H9 (cell line): ENCODE measurements at regions not wholly inside any gene's neighbourhood (a gene's known extent, or its start where the extent isn't known, plus 50 kb on each side); places are given as distances from the start of the nearest gene placed in this dataset.

ENCODE experiments used
- DNase-seq: peaks from one replicate; pipeline ENCODE4 v3.0.0-alpha.2; 2017
- H2AFZ ChIP-seq: one replicate; pipeline ENCODE4 v1.6.1; 2013; ENCODE audit warnings: mild to moderate bottlenecking, low read length, control low read depth, moderate library complexity
- H2AK5ac ChIP-seq: 2 replicates; pipeline ENCODE4 v1.6.1; 2013; ENCODE audit warnings: low read length, control low read depth, mixed read lengths; ENCODE audit not compliant: insufficient read length
- H2BK120ac ChIP-seq: one replicate; pipeline ENCODE4 v1.6.1; 2013; ENCODE audit warnings: low read depth, mild to moderate bottlenecking, low read length, control low read depth, inconsistent platforms; ENCODE audit not compliant: poor library complexity, severe bottlenecking
- H2BK12ac ChIP-seq: 2 replicates; pipeline ENCODE4 v1.6.1; 2013; ENCODE audit warnings: low read length, control low read depth, mixed read lengths, low read depth; ENCODE audit not compliant: insufficient read length
- H2BK15ac ChIP-seq: 2 replicates; pipeline ENCODE4 v1.6.1; 2013; ENCODE audit warnings: low read depth, low read length, control low read depth
- H2BK20ac ChIP-seq: one replicate; pipeline ENCODE4 v1.6.1; 2013; ENCODE audit warnings: low read depth, mild to moderate bottlenecking, low read length, control low read depth, inconsistent platforms; ENCODE audit not compliant: poor library complexity, severe bottlenecking
- H2BK5ac ChIP-seq: 2 replicates; pipeline ENCODE4 v1.6.1; 2013; ENCODE audit warnings: low read length, control low read depth, mixed read lengths; ENCODE audit not compliant: insufficient read length
- H3K14ac ChIP-seq: 2 replicates; pipeline ENCODE4 v1.6.1; 2013; ENCODE audit warnings: low read length, control low read depth; ENCODE audit not compliant: insufficient read depth
- H3K18ac ChIP-seq: 2 replicates; pipeline ENCODE4 v1.6.1; 2013; ENCODE audit warnings: low read depth, mild to moderate bottlenecking, mixed read lengths, low read length, control low read depth; ENCODE audit not compliant: insufficient read length
- H3K23ac ChIP-seq: 2 replicates; pipeline ENCODE4 v1.6.1; 2013; ENCODE audit warnings: low read length, control low read depth, mixed read lengths, low read depth; ENCODE audit not compliant: insufficient read length
- H3K23me2 ChIP-seq: 2 replicates; pipeline ENCODE4 v1.6.1; 2013; ENCODE audit warnings: low read depth, mild to moderate bottlenecking, mixed read lengths, low read length, control low read depth; ENCODE audit not compliant: insufficient read length, poor library complexity, severe bottlenecking
- H3K27ac ChIP-seq: 2 replicates; pipeline ENCODE4 v1.5.1; 2013; ENCODE audit warnings: low read length, control low read depth, mixed read lengths, low read depth; ENCODE audit not compliant: insufficient read length
- H3K27me3 ChIP-seq: 2 replicates; pipeline ENCODE4 v1.6.1; 2013; ENCODE audit warnings: low read length, control low read depth, inconsistent platforms; ENCODE audit not compliant: insufficient read depth
- H3K4ac ChIP-seq: 2 replicates; pipeline ENCODE4 v1.6.1; 2013; ENCODE audit warnings: low read depth, mild to moderate bottlenecking, control low read depth, inconsistent platforms, low read length, moderate library complexity
- H3K4me1 ChIP-seq: 2 replicates; pipeline ENCODE4 v1.6.1; 2013; ENCODE audit warnings: low read length, control low read depth, inconsistent platforms; ENCODE audit not compliant: insufficient read depth
- H3K4me2 ChIP-seq: 2 replicates; pipeline ENCODE4 v1.6.1; 2013; ENCODE audit warnings: low read length, control low read depth, mixed read lengths; ENCODE audit not compliant: insufficient read length, insufficient read depth
- H3K56ac ChIP-seq: 2 replicates; pipeline ENCODE4 v1.6.1; 2013; ENCODE audit warnings: low read depth, mild to moderate bottlenecking, mixed read lengths, low read length, control low read depth; ENCODE audit not compliant: insufficient read length
- H3K79me1 ChIP-seq: 2 replicates; pipeline ENCODE4 v1.6.1; 2013; ENCODE audit warnings: low read depth, mild to moderate bottlenecking, moderate library complexity, low read length, control low read depth, inconsistent platforms; ENCODE audit not compliant: insufficient read depth, poor library complexity, severe bottlenecking
- H3K79me2 ChIP-seq: 2 replicates; pipeline ENCODE4 v1.6.1; 2013; ENCODE audit warnings: low read length, control low read depth, inconsistent platforms; ENCODE audit not compliant: insufficient read depth
- H3K9ac ChIP-seq: 2 replicates; pipeline ENCODE4 v1.6.1; 2013; ENCODE audit warnings: low read length, control low read depth, mixed read lengths; ENCODE audit not compliant: insufficient read length; ENCODE audit errors: extremely low read depth
- H3K9me3 ChIP-seq: one replicate; pipeline ENCODE4 v1.6.1; 2013; ENCODE audit warnings: low read depth, low read length, inconsistent platforms; ENCODE audit not compliant: control insufficient read depth
- H3T11ph ChIP-seq: one replicate; pipeline ENCODE4 v1.6.1; 2013; ENCODE audit warnings: mild to moderate bottlenecking, low read length, control low read depth, inconsistent platforms
- H4K20me1 ChIP-seq: one replicate; pipeline ENCODE4 v1.6.1; 2013; ENCODE audit not compliant: control insufficient read depth, insufficient read length, insufficient read depth
- H4K5ac ChIP-seq: 2 replicates; pipeline ENCODE4 v1.6.1; 2013; ENCODE audit warnings: low read depth, mild to moderate bottlenecking, mixed read lengths, low read length, control low read depth; ENCODE audit not compliant: insufficient read length
- H4K8ac ChIP-seq: replicated peaks from 2 replicates; pipeline ENCODE4 v1.6.1; 2013; ENCODE audit warnings: low read length, control low read depth, mixed read lengths, low read depth; ENCODE audit not compliant: insufficient read length
- H4K91ac ChIP-seq: 2 replicates; pipeline ENCODE4 v1.6.1; 2013; ENCODE audit warnings: low read depth, mild to moderate bottlenecking, moderate library complexity, mixed read lengths, low read length, control low read depth; ENCODE audit not compliant: insufficient read length
- H3K27ac Mint-ChIP-seq, 3 experiments: 2 replicates in 2 of 3; 3 replicates in 1 of 3; pipeline ENCODE4 v1.8.0; 2020 to 2021; ENCODE audit warnings: mixed read lengths in 3 of 3, mild to moderate bottlenecking in 1 of 3, moderate library complexity in 1 of 3
- H3K27me3 Mint-ChIP-seq: 2 replicates; pipeline ENCODE4 v1.8.0; 2021; ENCODE audit warnings: low read depth, mild to moderate bottlenecking, moderate library complexity, mixed read lengths
- H3K36me3 Mint-ChIP-seq, 3 experiments: 2 replicates in 2 of 3; 3 replicates in 1 of 3; pipeline ENCODE4 v1.8.0; 2020 to 2021; ENCODE audit warnings: low read depth in 3 of 3, mixed read lengths in 3 of 3; ENCODE audit not compliant: insufficient read depth in 1 of 3
- H3K4me1 Mint-ChIP-seq, 2 experiments: 2 replicates each; pipeline ENCODE4 v1.8.0; 2020; ENCODE audit warnings: mixed read lengths in 2 of 2
- H3K4me3 Mint-ChIP-seq, 2 experiments: 2 replicates in 1 of 2; 3 replicates in 1 of 2; pipeline ENCODE4 v1.8.0; 2020 to 2021; ENCODE audit warnings: mild to moderate bottlenecking in 2 of 2, mixed read lengths in 2 of 2, moderate library complexity in 1 of 2
- H3K9me3 Mint-ChIP-seq, 2 experiments: 2 replicates in 1 of 2; 3 replicates in 1 of 2; pipeline ENCODE4 v1.8.0; 2020; ENCODE audit warnings: mild to moderate bottlenecking in 2 of 2, mixed read lengths in 2 of 2, moderate library complexity in 1 of 2
- TF ChIP-seq, protein P1 (sequence below): fragments of 200-600 bp; sonication (generic); conservative IDR thresholded peaks from 3 replicates; pipeline ENCODE4 v1.8.0; 2021; ENCODE audit warnings: antibody characterized with exemption, mild to moderate bottlenecking

DNA sequence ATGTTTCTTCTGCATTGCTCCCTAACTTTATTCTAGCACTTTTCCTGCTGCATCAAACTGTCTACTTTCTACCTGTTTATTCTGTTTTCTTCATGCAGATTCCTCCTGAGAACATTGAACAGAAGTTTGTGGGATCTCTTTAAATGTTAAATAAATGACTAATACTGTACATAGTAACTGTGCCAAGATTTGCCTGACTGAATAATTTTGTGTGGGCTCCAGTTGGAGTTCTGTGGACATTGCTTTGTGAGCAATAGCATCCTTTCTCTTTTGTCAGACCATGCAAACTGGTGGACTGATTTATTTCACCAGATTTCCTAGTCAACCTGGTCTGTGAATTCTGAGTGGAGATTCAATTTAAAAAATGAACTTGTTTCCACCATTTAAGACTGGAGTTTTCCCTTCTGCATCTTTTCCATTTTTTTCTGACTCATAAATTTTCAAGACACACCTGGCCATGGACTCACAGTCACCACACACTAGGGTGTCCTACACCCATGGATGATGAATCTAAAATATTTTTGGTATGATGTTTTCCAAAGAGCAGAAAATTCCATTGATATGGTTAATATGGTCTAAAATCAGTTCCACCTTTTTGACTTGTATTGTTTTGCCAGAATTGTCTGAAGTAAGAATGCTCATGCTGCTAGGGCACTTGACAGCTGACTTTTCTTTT, 140.7 kb upstream of the SPAG17 start:
- Histone ChIP-seq H3K23me2 (no peaks in the 10 kb centered on the region), H4K91ac (no peak overlapping the region), H4K8ac (no peak overlapping the region), H2BK12ac (no peak overlapping the region), H2BK5ac (no peak overlapping the region), H3K23ac (no peak overlapping the region), H3K27me3 (no peaks in the 10 kb centered on the region), H2BK120ac (no peak overlapping the region), H3K9ac (no peak overlapping the region), H4K5ac (no peak overlapping the region), H2AFZ (no peak overlapping the region), H3K18ac (no peak overlapping the region), H3K4me2 (no peak overlapping the region), H3T11ph (no peak overlapping the region), H2BK20ac (no peak overlapping the region), H3K79me2 (no peaks in the 10 kb centered on the region), H2BK15ac (no peak overlapping the region), H3K79me1 (no peaks in the 10 kb centered on the region), H2AK5ac (no peak overlapping the region), H3K14ac (no peak overlapping the region), H3K27ac (no peak overlapping the region), H3K4ac (no peak overlapping the region), H3K4me1 (no peaks in the 10 kb centered on the region), H3K9me3 (no peaks in the 10 kb centered on the region), H4K20me1 (no peaks in the 10 kb centered on the region), H3K56ac (no peak overlapping the region)
- Mint-ChIP-seq H3K9me3 (no peaks in the 10 kb centered on the region; a peak in 1 of 5 replicates), H3K4me1 (no peaks in the 10 kb centered on the region), H3K36me3 (no peaks in the 10 kb centered on the region), H3K27ac (no peak overlapping the region), H3K27me3 (no peaks in the 10 kb centered on the region), H3K4me3 (no peak overlapping the region)
- no peak for DNase-seq
- TF ChIP-seq, protein P1, sequence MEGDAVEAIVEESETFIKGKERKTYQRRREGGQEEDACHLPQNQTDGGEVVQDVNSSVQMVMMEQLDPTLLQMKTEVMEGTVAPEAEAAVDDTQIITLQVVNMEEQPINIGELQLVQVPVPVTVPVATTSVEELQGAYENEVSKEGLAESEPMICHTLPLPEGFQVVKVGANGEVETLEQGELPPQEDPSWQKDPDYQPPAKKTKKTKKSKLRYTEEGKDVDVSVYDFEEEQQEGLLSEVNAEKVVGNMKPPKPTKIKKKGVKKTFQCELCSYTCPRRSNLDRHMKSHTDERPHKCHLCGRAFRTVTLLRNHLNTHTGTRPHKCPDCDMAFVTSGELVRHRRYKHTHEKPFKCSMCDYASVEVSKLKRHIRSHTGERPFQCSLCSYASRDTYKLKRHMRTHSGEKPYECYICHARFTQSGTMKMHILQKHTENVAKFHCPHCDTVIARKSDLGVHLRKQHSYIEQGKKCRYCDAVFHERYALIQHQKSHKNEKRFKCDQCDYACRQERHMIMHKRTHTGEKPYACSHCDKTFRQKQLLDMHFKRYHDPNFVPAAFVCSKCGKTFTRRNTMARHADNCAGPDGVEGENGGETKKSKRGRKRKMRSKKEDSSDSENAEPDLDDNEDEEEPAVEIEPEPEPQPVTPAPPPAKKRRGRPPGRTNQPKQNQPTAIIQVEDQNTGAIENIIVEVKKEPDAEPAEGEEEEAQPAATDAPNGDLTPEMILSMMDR = no peak
